ENCODE measurements at regions not wholly inside any gene's neighbourhood (a gene's known extent, or its start where the extent isn't known, plus 50 kb on each side); places are given as distances from the start of the nearest gene placed in this dataset.
"Not testable (repeated sequence)": the region's sequence is repeated elsewhere in the genome, so short reads cannot be mapped to it uniquely, and the experiment has no call there.

DNA sequence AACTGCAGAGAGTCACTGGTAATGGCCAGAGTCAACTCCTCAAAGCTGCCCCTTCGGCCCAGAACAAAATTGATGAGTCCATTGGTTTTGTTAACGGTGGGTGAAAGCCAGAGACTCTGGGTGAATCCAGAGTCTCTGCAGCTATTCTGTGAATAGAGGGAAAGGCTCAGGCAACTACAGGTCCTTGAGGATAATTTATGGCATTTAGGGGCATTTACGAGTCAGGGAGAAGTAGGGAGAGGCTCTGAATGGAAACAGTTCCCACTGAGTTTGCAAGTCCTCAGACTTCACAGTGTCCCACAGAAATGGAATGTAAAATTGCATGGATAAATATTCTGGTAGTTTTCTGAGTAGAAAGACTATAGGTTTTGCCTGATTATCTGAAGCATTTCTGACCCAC is 257.8 kb downstream of the SEC61B start:
- no peak for DNase-seq (ENCODE audit: low read depth)

GRCh38 chr9:99485459-99485858 is 263.4 kb downstream of the SEC61B start:
- peak; percentile 24 for DNase-seq (ENCODE audit: low read depth)

DNA sequence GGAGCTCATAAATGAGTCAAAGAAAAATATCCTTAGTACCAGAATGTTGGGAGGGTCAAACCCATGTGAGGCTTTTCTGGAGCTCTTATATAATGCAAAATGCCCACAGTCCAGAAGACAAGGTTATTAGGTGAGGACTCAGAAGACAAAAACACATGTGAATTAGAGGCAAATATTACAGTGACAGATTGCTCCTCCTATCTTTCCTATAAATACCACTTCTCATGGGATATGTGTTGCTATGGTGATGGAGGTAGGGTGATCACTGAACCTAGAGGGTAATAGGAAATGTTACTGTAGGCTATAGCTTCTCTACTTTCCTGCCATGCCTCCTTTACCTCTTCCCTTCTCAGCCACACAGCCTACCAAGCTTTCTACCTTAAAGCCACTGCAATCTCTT is 264.6 kb downstream of the SEC61B start:
- DNase-seq (ENCODE audit: low read depth): no peak

DNA sequence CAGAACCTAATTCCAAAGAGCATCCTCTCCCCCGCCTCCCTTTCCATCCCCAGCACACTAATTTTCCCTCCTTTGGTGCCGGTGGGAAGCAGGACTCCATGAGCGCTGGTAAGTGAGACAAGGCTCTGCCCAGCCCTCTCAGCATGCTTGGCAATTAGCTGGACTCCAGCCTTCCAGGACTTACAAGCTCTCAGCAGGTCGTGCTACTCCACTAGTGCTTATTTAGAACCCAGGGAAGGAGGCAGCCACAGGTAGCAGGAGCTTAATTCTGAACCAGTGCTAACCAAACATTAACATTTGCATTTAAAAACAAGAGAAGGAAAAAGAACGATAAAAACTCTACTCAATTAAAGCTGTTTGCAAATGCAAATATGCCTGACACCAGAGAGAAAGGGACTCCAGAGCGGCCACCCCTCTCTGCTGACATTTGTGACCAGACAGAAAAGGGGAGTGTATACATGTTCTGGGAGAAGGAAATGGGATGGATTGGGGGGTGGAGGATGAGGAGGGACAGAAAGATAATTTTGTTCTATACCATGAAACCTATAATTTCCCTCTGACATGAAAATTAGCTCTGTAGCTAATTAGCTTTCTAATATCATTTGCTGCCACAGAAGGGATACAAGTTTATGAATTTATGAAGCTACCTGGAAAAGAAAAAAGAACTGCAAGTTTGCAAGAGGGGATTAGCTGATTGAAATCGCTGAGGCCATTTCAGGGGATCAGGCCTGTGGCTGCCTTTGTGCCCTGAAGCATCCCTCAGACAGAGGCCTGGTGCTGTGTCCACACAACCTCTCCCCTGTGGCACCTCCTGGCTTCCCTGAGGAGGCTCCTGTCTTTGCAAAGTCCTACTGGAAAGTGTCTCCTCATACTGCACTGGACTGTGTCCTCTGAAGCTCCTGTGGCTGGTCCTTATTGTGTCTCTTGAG is 266.3 kb downstream of the SEC61B start:
- DNase-seq (ENCODE audit: low read depth): no peak

- DNase-seq (ENCODE audit: low read depth): peak; percentile 16
These were observed 267.0 kb downstream of the SEC61B start for GRCh38 chr9:99489060-99489413.

GRCh38 chr9:99490729-99491128 is 268.6 kb downstream of the SEC61B start:
- DNase-seq (ENCODE audit: low read depth): no peak

GRCh38 chr9:99491408-99492158 is 269.5 kb downstream of the SEC61B start:
- DNase-seq (ENCODE audit: low read depth): no peak

DNA sequence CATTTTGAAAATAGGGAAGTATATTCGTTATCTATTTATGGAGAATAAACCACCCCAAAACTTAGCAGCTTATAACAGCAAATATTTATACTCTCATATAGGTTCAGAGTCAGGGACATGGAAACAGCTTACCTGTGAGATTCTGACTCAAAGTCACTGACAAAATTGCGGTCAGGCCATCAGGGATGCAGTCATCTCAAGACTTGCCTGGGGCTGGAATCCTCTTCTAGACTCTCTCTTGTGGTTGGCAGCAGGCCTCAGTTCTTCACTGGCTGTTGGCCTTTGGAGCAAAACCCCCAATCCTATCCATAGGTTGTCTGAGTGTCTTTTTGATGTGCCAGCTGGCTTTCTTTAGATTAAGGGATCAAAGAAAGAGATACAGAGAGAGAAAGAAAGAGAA is 275.6 kb downstream of the SEC61B start:
- no peak for DNase-seq (ENCODE audit: low read depth)

DNA sequence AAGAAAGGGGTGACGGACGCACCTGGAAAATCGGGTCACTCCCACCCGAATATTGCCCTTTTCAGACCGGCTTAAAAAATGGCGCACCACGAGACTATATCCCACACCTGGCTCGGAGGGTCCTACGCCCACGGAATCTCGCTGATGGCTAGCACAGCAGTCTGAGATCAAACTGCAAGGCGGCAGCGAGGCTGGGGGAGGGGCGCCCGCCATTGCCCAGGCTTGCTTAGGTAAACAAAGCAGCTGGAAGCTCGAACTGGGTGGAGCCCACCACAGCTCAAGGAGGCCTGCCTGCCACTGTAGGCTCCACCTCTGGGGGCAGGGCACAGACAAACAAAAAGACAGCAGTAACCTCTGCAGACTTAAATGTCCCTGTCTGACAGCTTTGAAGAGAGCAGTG is 276.9 kb downstream of the SEC61B start:
- not testable (repeated sequence) for DNase-seq (ENCODE audit: low read depth)

GRCh38 chr9:99505936-99506335 is 283.9 kb downstream of the SEC61B start:
- DNase-seq (ENCODE audit: low read depth): no peak

- DNase-seq (ENCODE audit: low read depth): no peak
These were observed 284.8 kb downstream of the SEC61B start for GRCh38 chr9:99506747-99507348.

DNA sequence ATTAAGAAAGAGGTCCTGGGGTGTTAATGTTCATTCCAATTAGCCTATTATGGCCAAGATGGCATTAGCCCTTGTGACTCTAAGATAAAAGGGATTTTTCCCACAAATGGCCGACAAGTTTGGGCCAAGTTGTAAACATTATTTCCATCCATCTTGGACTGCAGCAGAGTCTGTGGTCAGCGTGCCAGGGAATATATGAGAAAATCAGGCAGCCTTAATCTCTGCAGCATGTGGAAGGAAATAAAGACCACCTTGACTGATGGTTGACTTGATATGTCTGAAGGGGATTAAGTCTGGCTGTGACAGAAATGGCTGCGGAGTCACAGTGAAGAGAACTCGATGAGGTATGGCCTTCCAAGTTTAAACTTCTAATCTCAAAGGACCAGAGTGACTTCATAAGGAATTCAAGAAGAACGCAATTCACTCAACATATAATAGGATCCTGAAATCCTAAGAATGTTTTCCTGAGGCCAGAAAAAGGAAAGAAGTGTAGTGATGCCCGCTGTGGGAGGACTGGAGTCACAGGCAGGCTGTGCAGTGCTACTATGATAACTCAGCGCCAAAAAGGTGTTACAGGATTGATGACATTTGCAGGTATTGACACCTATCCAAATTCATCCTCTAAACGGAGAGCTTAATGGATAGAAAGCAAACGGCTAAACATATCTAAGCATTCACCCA is 287.1 kb downstream of the SEC61B start:
- no peak for DNase-seq (ENCODE audit: low read depth)

- no peak for DNase-seq (ENCODE audit: low read depth)
These were observed 287.9 kb downstream of the SEC61B start for GRCh38 chr9:99509900-99510535.

DNA sequence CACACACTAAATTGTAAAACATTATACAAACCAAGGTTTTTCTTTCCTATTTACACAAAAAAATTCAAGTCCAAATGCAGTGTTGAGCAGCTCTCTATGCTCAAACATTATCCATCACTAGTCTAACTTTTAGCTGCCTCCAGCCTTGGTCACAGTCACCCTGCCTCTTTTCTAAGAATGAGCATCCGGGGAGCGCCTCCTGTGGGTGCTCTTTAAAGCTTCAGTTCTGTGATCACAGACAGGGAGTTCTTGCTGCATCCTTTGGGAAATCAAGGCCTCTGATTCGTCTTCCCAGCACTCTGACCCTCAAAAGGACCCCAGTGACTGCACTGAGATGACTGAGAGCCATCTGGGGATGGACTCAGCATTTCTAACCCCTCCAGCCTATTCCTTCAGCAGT is 289.6 kb downstream of the SEC61B start:
- no peak for DNase-seq (ENCODE audit: low read depth)

DNA sequence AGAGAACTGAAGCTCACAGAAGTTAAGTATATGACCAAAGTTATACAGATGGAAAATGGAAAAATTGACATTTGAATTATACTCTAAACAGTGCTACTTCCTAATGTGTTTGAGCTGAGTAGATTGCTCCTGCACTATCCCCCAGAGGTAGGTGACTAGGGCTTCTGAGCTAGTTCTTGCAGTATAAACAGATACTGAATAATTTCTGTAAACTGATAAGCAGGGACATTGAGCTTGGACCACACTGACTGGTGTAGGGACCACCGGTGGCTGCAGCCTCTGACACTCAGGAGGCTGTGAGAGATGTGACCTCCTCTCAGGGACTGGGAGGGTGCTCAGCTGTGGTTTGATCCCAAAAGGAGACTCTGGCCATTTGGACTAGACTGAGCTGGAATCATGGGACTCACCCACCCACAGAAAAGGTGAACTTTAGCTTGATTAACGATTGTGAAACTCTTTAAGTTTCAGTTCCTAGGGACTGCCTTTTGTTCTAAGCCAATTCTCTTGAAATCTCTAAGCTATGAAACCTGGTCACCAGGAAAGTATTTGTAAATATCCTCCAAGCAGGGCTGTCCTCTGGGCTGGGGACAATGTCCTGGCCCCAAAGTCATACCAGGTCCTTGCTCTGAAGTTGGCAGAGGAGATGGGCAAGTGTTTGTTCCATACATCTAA is 291.5 kb downstream of the SEC61B start:
- no peak for DNase-seq (ENCODE audit: low read depth)

GRCh38 chr9:99515093-99515492 is 293.0 kb downstream of the SEC61B start:
- no peak for DNase-seq (ENCODE audit: low read depth)

DNA sequence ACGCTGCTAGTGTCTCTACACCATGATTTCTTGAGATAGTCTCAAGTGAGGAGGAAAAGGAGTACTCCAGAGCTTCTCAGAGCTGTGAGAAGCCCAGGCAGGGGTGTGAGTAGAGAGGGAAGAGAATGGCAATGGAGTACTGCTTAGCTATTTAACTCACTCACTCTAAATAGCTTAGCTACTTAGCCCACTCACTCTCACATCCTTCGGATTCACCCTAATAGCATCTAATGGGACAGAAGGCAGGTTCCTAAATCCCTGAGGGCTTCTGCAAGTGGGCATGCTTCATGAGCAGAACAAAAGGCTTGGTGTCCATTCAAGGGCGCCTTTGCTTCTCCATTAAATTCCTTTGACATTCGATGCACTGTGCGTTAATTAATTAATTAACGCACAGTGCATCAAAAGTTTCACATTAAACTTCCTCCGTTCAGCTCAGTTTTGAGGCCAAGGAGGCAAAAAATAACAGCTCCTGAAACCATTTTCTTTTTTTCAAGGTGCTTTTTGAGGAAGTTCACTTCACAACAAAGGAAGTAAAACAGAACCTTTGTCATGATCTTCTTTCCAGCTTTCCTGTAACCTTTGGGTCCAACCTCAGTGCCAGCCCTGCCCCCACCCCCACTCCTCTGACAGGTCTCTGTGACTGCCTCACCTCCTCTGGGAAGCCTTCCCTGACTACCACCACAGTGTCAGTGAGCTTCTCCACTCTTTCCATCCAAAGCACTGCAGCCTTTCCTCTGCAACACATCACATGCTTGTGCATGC is 294.0 kb downstream of the SEC61B start:
- no peak for DNase-seq (ENCODE audit: low read depth)

DNA sequence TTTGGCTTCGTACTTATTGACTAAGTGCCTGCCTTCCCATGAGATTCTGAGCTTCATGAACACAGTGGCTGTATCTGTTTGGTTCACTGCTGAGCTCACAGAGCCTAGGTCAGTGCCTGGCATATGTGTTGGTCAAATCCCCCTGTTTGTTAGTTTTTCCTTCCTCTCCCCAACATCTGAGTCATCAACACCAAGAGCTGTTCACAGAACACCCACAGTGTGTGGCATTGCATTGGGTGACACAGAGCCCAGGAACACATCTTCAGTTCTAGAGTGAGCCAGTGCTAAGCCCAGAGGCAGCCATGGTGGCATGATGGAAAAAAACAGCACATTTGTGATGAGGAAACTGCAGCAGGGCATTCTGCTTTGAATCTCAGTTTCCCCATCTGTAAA is 294.6 kb downstream of the SEC61B start:
- no peak for DNase-seq (ENCODE audit: low read depth)

- DNase-seq (ENCODE audit: low read depth): no peak
These were observed 297.8 kb upstream of the NR4A3 start for GRCh38 chr9:99523838-99524237.

DNA sequence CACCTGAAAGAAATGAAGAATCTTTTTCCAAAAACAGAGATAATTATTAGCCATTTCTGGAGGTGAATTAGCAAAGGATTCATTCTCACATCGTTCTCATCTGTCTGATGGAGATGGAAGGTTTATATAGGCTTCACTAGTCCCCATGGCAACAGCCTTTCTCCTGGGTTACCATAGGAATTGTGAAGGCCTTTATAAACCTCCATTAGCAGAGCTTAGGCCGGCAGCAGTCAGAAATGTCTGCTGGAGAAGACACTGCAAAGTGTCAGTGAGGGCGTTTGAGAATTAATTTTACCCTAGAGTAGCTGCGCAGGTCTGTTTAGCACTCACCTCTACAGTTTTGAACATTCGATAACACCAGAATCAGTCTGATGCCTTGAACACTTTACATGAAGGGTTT is 290.4 kb upstream of the NR4A3 start:
- no peak for DNase-seq (ENCODE audit: low read depth)

- DNase-seq (ENCODE audit: low read depth): no peak
These were observed 288.3 kb upstream of the NR4A3 start for GRCh38 chr9:99533421-99533820.

Data from HS-5 (cell line).